Suppressor macrophage treated with lipopolysaccharide for 1 hour (primary cell): ENCODE measurements at regions not wholly inside any gene's neighbourhood (a gene's known extent, or its start where the extent isn't known, plus 50 kb on each side); places are given as distances from the start of the nearest gene placed in this dataset.

Experiments
- DNase-seq, 3 donors: peaks; one replicate each; pipeline ENCODE4 v3.0.0-alpha.2; 2020 to 2022

DNA sequence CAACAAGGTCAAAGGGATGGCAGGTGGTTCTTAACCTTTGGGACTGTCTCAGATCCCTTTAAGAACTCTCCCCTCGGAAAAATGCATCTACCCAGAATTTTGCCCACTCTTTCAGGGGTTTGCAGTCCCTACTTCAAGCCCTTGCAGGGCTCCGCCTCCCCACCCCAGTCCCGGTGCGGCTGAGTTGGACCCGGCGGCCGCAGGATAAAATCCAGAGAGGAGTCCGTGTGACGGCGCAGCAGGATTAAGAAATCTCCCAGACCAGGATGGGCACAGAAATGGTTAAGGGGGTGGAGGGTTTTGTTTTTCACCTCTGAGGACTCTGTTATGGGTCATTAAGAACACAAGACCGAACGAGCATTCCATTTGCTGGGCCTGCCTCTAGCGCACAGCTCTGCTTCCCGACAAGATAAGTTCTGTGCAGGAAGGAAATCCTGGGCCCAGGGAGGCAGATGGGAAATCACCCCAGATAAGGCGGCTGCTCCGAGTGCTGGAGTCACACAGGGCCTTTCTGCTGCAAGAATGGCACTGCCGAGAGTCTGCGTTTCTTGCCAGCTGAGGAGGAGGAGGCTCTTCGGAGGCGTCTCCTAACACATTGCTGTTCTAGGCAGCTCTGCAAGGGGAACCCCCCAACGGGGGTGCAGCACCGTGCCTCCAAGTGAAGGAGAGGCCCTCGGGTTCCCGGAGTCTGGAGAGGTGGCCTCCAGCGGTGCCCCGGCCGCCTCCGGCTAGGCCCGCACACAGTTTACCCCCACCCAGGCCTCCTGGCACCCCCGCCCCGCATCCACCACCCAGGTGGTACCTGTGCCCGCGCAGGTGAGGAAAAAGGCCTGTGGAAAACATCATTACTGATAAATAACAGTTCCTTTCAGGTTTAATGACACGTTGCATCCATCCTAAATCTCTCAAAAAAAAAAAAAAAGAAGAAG is 277.6 kb downstream of the BCOR start:
- peak in 2 of 3 donors; percentile 44 to 53 for DNase-seq

DNA sequence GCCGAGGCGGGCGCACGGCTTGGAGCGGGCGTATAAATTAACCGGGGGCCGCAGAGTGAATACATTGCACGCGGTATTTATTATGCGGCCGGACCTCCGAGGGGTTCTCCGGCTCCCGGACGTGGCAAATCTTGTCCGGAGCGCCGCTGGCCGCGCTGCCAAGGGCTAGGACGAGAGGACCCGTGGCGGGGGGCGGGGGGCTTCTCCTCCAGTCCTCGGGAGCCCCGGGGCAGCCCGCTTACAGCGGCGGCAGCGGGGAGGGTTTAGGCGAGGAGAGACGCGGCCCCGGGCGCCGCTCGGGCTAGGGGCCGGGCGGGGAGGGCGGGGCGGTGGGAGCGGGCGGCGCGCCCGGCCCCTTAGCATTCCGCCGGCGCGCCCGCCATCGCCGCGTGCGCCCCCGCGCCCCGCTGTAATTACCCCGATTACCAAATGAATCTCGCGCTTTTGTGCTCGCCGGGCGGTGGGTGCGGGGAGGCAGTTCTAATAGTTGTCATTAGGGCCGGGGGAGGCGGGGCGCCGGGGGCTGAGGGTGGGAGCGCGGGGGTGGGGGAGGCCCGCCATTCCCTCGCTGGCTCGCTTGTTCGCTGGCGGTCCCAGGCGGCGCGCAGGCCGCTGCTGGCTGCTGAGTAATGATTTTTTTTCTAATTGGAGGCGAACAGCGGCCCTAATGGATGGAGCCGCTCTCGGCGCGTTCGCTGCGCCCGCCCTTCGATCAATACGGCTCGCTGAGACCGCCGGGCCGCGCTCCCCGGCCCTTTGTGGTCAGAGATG is 276.6 kb downstream of the BCOR start:
- DNase-seq = peak; percentile 26 to 71 (median 38)

DNA sequence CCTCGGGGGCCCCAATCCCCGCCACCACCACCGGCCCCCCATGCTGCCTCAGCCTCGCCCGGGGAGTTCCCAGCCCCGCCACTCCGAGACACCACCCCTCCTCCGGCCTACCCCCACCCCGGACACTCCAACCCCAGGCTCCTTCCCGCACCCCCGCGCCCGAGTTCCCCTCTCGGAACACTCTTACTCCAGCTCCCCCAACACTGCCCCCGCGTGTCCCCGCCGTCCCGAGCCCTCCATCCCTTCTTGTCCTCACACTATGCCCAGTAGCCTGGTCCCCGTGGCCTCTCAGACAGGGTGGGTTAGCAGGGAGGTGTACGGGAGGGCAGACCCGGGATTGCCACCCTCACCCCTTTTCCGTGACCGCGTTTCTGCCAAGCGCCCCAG is 276.1 kb downstream of the BCOR start:
- no peak for DNase-seq

DNA sequence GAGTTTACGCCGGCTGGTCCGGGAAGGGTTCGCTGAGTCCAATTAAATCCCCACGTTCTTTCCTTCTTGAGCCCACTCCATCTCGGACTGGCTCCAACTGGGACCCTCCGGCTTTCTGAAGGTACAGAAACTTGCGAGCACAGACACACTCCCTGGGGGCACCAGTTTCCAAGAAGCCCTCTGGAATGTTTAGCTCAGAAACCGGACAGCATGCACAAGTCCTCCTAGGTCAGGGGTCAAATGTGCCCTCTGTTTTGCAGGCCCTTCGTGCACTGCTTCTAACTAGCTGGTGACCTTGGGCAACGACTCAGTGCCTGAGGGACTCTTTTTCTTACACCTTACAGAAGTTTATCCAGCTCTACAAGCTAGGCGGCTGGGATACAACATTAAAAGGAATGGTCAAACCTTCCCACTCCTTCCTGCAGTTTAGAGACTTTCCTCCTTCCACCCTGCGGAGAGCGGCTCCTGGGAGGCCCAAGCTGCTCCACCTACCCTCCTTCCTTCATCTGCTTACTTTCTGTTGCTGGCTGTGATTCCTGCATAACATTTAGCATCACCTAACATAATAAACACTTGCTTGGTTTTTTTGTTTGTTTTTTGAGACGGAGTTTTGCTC is 275.5 kb downstream of the BCOR start:
- DNase-seq = no peak

DNA sequence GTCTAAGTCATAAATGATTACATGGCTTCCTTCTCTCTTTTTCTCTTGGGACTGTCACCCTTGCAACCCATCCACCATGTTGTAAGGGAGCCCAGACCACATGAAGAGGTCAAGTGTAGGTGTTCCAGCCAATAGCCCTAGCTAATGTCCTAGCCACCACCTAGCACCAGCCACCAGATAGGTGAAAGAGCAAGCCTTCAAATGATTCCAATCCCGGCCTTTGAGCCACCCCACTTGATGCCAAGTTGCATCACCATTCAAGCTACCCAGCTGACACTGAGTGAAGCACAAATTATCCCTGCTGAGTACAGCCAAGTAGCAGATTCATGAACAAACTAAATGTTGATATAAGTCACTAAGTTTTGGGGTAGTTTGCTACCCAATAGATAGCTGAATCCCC is 274.3 kb downstream of the BCOR start:
- no peak for DNase-seq

DNA sequence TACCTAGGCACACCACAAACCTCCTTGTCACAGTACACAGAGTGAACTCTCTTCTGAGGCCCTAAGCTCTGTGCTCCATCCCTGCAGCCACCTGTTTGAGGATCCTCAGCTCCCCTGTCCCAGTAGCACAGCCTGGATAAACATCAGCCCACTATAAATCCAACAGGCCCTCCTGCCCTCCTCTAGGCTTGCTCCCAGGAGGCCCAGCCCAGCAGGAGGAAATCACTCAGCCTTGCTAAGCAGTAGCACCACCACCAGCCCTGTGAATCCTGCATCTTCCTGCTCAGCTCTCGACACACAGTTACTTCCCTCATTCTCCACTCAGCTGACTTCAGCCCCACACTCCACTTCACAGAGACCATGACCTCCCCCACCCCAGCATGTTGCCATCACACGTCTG is 273.9 kb downstream of the BCOR start:
- no peak for DNase-seq

DNA sequence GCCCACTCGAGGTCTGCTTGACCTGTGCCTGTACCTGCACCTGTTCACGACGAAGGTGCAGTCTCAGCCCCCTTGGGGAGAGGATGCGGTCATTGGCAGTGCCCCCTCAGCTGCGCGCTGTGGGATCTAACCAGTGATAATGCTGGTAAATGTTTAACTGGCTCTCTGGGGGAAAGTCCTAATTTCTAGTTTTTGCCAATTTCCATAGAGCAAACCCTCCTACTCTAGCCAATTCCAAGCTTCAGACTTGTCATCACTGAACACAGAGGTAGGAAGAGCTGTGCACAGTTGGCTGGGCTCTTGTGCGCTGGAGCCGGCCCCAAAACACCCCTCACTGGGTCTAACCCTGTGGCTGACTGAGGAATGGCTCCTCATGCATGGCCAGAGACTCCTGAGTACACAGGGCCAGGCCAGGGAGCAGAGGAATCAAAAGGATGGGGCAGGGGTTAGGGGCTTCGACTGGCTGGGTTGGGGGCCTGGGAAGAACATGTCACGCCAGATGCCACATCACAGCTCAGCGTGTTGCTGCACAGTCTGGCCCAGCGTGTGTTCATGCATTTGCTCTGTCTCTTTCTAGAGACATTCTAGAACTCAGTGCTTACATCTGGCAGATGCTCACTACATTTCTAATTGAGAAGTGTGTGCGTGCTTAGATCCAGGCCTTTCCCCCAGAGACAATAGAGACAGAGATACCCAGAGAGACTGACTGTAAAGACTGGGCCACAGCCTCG is 270.8 kb downstream of the BCOR start:
- DNase-seq = no peak

DNA sequence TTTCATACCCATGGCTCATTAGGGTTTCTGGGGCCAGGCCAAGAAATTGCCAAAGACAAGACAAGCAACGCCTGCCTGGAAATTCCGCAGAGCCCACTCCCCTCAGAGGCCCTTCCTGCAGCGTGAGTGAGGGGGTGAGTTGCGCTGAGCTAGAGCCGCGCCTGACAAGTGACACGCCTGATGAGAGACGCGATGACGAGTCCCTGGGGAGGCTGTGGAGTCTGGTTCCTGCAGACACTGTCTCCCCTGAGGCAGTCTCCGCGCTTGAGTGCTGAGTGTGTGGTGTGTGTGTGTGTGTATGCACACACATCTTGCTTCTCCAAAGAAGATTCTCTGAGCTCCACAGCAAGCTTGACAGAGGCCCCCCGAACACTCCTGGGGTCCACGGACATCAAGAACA is 269.8 kb downstream of the BCOR start:
- no peak for DNase-seq

DNA sequence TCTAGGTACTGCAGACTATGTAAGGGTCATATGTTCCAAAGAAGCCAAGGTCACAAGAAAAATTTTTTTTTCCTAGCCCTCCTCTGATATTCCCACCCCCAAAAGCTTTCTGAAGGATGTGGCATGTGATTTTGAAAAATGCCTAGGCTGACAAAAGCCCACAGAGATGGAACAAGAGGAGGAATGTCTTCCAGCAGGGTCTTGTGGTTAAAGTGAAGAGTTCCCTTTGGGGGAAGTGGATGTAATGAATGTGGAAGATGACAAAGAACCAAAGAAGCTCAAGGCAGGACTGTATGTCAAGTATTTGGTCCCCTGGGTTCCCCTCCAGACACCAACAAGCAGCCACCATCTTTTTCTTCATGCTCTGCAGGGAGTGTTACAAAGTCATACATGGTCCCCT is 268.8 kb downstream of the BCOR start:
- no peak for DNase-seq

DNA sequence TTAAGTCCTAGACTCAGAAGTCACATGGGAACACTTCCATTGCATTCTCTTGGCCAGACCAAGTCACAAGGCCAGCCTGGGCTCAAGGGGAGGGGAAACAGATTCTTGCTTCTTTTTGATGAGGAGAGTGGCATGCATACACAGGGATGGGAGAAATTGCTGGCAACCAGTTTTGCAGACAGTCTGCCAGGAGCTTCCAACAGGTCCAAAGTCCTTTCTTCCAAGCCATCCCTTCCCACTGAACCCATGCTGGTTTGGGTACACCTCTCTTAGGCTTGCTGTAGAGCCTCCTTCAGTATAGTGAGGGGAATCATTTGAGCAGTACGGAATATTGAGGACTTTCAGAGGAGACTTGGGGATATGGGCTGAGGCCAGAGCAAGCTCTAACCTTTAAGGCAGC is 267.8 kb downstream of the BCOR start:
- no peak for DNase-seq

DNA sequence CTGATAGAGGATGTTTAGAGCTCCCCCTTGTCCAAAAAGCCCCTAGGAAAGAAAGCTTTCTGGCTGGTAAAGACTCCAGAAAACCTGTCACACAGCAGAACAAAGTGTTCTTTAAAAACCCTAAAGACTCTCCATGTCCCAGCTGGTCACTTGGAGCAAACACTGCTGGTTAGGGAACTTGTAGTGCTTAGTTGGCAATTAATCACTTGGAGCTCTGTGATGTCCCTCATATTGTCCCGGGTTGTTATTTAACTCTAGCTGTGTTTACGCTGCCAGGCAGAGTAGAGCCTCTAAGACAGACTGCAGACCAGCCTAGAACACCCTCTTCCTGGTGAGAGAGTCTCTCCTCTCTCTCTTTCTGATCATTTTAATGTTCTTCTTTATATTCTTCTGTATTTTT is 267.3 kb downstream of the BCOR start:
- DNase-seq = no peak

DNA sequence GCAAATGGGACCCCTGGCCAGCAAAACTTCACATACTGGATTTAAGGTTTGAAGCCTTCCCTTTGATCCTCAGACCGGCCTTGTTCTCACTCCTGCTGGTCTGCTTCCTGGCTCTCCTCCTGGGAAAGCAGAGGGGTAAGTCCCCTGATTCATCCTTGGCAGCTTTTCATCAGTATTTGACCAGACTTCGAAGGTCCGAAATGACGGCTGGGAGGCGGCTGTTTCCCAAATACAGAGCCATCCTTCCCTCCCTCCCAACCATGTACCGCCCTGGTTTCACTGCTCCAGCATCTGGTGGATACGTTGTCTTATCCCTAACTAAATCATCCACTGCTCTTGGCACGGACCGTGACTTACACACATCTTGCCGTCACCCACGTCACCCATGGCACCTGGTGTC is 265.5 kb downstream of the BCOR start:
- DNase-seq = no peak

DNA sequence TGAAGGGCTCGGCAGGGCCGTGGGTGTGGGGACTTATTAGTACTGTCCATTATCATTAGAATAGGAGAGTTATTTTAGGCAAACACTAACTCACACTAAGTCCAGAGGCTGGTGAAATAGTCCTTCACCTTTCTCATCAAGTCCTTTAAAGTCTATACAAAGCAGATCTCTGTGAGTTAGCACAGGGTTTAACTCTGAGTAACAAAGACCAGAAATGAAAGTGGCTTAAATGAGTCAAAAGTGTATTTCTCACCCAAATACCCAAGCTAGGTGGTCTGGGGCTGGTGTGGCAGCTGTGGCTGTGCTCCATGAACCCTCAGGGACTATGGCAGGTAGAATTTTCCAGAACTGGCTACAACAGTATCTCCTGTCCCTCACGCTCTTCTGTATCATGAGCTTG is 263.2 kb downstream of the BCOR start:
- DNase-seq = no peak

DNA sequence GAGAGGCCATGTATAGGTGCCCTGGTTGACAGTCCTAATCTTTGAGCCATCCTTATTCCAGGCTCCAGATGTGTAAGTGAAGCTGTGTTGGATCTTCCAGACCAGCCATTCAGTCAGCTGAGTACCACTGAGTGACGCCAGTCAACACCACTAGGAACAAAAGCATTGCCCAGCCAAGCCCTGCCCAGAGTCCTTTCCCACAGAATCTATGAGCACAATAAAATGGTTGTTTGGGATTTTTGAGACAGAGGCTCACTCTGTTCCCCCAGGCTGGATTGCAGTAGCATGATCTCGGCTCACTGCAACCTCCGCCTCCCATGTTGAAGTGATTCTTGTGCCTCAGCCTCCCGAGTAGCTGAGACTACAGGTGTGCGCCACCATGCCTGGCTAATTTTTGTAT is 262.5 kb downstream of the BCOR start:
- no peak for DNase-seq

DNA sequence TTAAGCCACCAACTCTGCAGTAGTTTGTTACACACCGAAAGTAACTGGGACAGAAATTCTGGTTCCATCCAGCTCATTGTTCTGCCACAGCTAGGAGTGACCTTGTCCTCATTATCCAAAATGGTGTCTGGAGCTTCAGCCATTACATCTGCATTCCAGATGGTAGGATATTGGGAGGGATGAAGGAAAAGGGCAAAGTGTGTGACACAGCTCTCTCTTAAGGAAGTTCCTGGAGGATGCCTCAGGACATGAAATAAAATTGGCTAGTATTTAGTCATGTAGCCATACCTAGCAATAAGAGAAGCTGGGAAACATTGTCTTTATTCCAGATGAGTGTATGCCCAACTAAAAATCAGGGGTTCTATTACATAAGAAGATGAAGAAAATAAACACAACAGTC is 262.0 kb downstream of the BCOR start:
- DNase-seq = no peak

DNA sequence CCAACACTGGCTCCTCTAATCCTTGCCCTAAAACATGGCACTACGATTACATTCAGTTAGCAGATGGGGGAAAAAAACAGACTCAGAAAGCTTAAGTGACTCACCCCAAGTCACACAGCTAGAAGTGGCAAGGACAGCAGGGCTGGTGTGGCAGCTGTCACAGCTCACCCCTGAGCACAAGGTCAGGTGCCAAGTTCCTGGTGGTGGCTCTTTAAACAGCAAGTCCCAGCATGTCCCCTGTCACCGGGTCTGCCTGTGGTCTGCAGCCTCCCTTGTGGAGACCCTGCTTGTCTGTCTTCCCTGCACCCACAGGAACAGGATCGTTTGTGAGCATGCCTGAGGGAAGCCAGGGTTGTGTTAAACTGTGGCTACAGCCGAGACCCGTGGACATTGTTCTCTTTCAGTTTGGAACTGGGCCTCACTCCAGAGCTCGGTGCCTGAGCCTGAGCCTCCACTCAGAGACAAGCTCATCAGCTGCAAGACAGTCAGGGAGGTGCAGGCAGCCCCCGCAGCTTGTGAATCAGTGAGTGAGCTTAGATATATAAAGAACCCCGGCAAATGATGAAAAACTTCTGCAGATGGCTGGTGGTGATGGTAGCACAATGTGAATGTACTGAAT is 260.8 kb downstream of the BCOR start:
- no peak for DNase-seq

DNA sequence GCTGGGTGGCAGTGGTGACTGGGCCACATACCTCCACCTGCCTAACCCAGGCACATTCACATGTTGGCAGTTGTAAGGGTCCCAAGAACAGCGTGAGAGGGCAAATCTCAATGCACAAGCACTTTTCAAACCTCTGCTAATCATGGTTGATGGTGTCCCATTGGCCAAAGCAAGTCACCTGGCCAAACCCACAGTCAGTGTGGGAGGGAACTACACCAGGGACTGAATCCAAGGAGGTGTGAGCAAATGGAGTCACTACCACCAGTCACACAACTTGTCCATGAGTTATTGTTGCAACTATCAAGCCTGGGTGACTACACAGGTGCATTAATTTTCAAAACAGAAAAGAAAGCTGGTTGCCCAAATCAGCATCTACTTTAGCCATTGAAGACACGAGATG is 260.1 kb downstream of the BCOR start:
- no peak for DNase-seq

DNA sequence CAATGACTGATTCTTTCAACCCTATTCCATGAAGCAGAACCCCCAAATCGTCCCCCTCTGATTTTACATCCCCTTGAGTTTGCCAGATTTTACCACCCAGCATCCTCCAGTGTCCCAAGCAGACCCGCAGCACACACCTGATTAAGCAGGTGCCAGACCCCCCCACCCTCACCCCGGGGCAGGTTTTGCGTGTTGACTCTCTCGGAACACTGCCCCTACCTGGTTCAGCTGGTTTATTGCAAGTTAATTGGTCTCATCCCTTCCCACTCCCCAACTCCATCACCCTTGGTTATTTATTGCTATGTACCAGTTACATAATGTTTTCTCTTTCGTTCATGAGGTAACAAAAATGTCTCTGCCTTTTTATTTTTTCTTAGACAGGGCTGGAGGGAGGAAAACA is 258.4 kb downstream of the BCOR start:
- DNase-seq = no peak

DNA sequence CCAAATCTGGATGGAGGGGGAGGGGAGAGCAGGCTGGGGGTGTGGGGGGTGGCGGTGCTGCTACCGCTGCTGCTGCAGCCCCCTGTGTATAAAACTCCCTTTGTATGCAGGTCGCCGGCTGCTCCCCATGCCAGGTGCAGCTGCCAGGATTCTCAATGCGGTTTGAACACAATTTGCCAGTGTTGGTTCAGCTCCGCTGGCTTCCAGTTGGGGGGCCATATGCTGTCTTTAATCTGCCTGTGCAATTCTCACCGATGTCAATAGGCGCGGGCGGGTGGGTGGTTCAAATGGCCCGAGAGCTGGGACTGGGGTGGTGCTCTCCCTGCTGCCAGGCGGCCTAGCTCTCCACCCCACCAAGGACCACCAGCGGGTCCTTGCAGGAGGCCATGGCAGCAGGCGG is 257.6 kb downstream of the BCOR start:
- DNase-seq = no peak

DNA sequence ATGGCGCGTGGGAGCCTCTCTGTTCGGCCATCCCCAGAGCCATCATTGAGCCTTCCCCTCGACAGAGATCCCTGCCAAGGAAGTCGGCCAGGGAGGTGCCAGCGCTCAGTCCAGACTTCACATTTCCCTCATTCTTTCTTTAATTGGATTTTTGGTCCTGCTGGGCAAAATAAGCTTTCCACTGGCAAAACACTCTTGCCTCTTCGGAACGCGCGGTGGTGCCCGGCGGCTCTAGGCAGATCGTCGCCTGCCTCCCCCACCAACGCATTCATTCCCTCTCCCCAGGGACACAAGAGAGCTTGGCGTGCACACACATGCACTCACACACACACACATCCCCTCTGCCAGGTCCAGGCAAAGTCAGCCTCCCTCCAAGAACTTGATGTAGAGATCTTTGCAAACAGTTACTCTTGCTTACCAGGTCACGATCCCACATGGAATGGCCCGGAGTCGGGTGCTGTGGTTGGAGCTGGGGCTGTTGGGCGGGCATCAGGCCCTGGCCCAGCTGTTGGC is 257.1 kb downstream of the BCOR start:
- DNase-seq = no peak

DNA sequence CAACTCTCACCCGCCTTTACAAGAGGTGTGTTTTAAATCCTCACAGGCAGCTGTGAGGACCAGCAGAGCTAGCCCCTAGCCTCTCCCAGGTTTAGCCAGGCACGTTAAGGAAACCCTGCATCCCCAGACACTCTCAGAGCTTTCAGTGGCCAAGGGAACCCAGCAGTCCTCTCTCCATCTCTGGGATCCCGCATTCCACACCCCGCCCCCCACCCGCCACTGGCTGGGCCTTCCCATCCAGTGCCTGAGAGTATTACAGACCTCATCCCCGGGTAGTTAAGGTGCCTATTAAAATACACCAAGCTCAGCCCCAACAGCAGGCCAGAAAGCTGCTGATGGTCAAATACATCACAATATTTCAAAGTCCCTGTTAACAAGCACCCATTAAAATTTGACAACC is 256.2 kb downstream of the BCOR start:
- no peak for DNase-seq

DNA sequence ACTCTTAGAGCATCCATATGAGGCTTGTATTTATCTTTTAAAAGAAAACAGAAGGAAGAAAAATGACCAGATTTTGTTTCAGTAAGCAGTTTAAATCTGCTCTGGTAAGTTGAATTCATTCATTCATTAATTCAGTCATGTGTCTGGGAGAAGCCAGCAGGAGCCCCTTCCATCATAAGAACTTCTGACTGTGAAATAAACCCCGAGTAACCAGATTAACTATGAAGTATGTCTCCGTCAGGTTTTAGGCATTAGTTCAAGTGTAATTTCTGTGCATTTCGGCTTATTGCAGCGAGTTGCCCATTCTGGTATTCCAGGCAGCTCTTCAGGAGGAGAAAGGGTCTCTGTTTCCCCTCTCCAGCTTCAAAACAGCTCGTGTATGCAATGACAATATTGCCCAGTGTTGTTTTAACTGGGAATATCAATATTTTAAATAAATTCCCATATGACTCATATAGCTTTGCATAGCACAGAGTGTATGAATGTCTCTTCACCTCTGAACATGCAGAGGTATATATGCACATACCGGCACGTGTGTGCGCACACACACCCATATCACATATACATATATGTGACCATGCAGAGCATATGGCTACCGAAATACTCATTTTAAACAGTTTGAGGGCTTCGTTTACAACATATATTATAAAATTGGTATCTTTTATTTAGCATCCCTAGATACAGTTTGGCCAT is 255.3 kb downstream of the BCOR start:
- DNase-seq = no peak
